Ectodermal cell (in vitro differentiated cells): ENCODE measurements at regions not wholly inside any gene's neighbourhood (a gene's known extent, or its start where the extent isn't known, plus 50 kb on each side); places are given as distances from the start of the nearest gene placed in this dataset.
"Not testable (repeated sequence)": the region's sequence is repeated elsewhere in the genome, so short reads cannot be mapped to it uniquely, and the experiment has no call there.

Experiments
- H3K27ac ChIP-seq: 2 replicates; pipeline ENCODE4 v1.7.0; 2013; ENCODE audit warnings: mild to moderate bottlenecking, low read depth, low read length; ENCODE audit not compliant: insufficient read depth, poor library complexity, severe bottlenecking
- H3K27me3 ChIP-seq: 2 replicates; pipeline ENCODE4 v1.7.0; 2013; ENCODE audit warnings: mild to moderate bottlenecking, low read length; ENCODE audit not compliant: insufficient read depth, control insufficient read depth, poor library complexity, severe bottlenecking
- H3K36me3 ChIP-seq: one replicate; pipeline ENCODE4 v1.7.0; 2013; ENCODE audit warnings: low read length; ENCODE audit not compliant: control insufficient read depth, insufficient read depth
- H3K4me1 ChIP-seq: one replicate; pipeline ENCODE4 v1.7.0; 2013; ENCODE audit warnings: low read length; ENCODE audit not compliant: control insufficient read depth, insufficient read depth
- H3K4me3 ChIP-seq: 2 replicates; pipeline ENCODE4 v1.7.0; 2013; ENCODE audit warnings: low read depth, low read length, control low read depth; ENCODE audit not compliant: insufficient read depth
- H3K9me3 ChIP-seq: 2 replicates; pipeline ENCODE4 v1.7.0; 2013; ENCODE audit warnings: mild to moderate bottlenecking, low read length, moderate library complexity; ENCODE audit not compliant: control insufficient read depth
- WGBS, 2 experiments: methylation state at CpG; one replicate each; pipeline ENCODE4 v1.1.7; 2013; ENCODE audit warnings: missing lambda C conversion rate in 2 of 2; 5-methylcytosine and 5-hydroxymethylcytosine counted together

- no peak overlapping the region for H3K4me3 ChIP-seq
- H3K36me3 ChIP-seq: no peaks in the 10 kb centered on the region
- H3K27me3 ChIP-seq: no peaks in the 10 kb centered on the region
- 97 to 98% methylated on average over 1 of the region's 1 CpG for WGBS, 2 experiments
- H3K4me1 ChIP-seq: no peaks in the 10 kb centered on the region
- H3K27ac ChIP-seq: no peak overlapping the region
- H3K9me3 ChIP-seq: no peaks in the 10 kb centered on the region
These were observed 95.8 kb downstream of the RMI1 start for GRCh38 chr9:84076384-84076783.

GRCh38 chr9:84077816-84078215 lies 97.2 kb downstream of the RMI1 start:
- WGBS, 2 experiments: 67 to 81% methylated on average over 1 of the region's 1 CpG
- not testable (repeated sequence) for H3K4me1 ChIP-seq

GRCh38 chr9:84079994-84080393 lies 99.4 kb downstream of the RMI1 start:
- no peak overlapping the region for H3K4me3 ChIP-seq
- no peaks in the 10 kb centered on the region for H3K36me3 ChIP-seq
- WGBS, 2 experiments: 90 to 92% methylated on average over 2 to 4 of the region's 4 CpGs
- no peaks in the 10 kb centered on the region for H3K9me3 ChIP-seq
- no peaks in the 10 kb centered on the region for H3K27me3 ChIP-seq
- H3K27ac ChIP-seq: no peak overlapping the region
- no peaks in the 10 kb centered on the region for H3K4me1 ChIP-seq

More at GRCh38 chr9:84077816-84078215, 97.2 kb downstream of the RMI1 start:
- H3K36me3 ChIP-seq, H3K27ac ChIP-seq, H3K9me3 ChIP-seq, H3K4me3 ChIP-seq, H3K27me3 ChIP-seq: not testable (repeated sequence)

- H3K4me3 ChIP-seq: peak overlapping the region; percentile 10
- no peaks in the 10 kb centered on the region for H3K4me1 ChIP-seq
- peaks cover 34% of the 10 kb centered on the region for H3K27me3 ChIP-seq
- no peaks in the 10 kb centered on the region for H3K36me3 ChIP-seq
- WGBS, 2 experiments: 15 to 16% methylated on average over 26 to 29 of the region's 29 CpGs
- H3K27ac ChIP-seq: no peak overlapping the region
- no peaks in the 10 kb centered on the region for H3K9me3 ChIP-seq
These were observed 121.5 kb downstream of the RMI1 start for GRCh38 chr9:84101964-84102632.

GRCh38 chr9:84103651-84104377 lies 123.2 kb downstream of the RMI1 start:
- Histone ChIP-seq H3K27me3 (peaks cover 34% of the 10 kb centered on the region), H3K9me3 (no peaks in the 10 kb centered on the region), H3K4me1 (no peaks in the 10 kb centered on the region), H3K4me3 (no peak overlapping the region), H3K36me3 (no peaks in the 10 kb centered on the region), H3K27ac (no peak overlapping the region)
- 78 to 89% methylated on average over 1 of the region's 1 CpG for WGBS, 2 experiments

- Histone ChIP-seq H3K27me3 (peaks cover 22% of the 10 kb centered on the region), H3K27ac (no peak overlapping the region), H3K9me3 (no peaks in the 10 kb centered on the region), H3K36me3 (no peaks in the 10 kb centered on the region), H3K4me1 (no peaks in the 10 kb centered on the region), H3K4me3 (no peak overlapping the region)
- 76 to 80% methylated on average over 2 of the region's 2 CpGs for WGBS, 2 experiments
These were observed 126.5 kb downstream of the RMI1 start for GRCh38 chr9:84107081-84107480.

GRCh38 chr9:84107995-84108394 lies 127.4 kb downstream of the RMI1 start:
- Histone ChIP-seq H3K4me1 (no peaks in the 10 kb centered on the region), H3K9me3 (no peaks in the 10 kb centered on the region), H3K27me3 (peaks cover 13% of the 10 kb centered on the region), H3K27ac (no peak overlapping the region), H3K36me3 (no peaks in the 10 kb centered on the region), H3K4me3 (no peak overlapping the region)
- WGBS, 2 experiments: 73 to 96% methylated on average over 1 of the region's 1 CpG

- WGBS, 2 experiments: 89 to 96% methylated on average over 3 of the region's 3 CpGs
- H3K27ac ChIP-seq: no peak overlapping the region
- H3K4me3 ChIP-seq: no peak overlapping the region
- no peaks in the 10 kb centered on the region for H3K36me3 ChIP-seq
- no peaks in the 10 kb centered on the region for H3K27me3 ChIP-seq
- peaks cover 4% of the 10 kb centered on the region for H3K9me3 ChIP-seq
- no peaks in the 10 kb centered on the region for H3K4me1 ChIP-seq
These were observed 131.1 kb downstream of the RMI1 start for GRCh38 chr9:84111726-84112125.

GRCh38 chr9:84121991-84122523 lies 141.5 kb downstream of the RMI1 start:
- no peaks in the 10 kb centered on the region for H3K9me3 ChIP-seq
- no peaks in the 10 kb centered on the region for H3K27me3 ChIP-seq
- H3K27ac ChIP-seq: no peak overlapping the region
- WGBS, 2 experiments: 68 to 74% methylated on average over 1 of the region's 1 CpG
- no peaks in the 10 kb centered on the region for H3K4me1 ChIP-seq
- H3K4me3 ChIP-seq: no peak overlapping the region
- no peaks in the 10 kb centered on the region for H3K36me3 ChIP-seq

- Histone ChIP-seq H3K36me3 (no peaks in the 10 kb centered on the region), H3K27me3 (no peaks in the 10 kb centered on the region), H3K4me3 (no peak overlapping the region), H3K27ac (no peak overlapping the region), H3K4me1 (no peaks in the 10 kb centered on the region), H3K9me3 (no peaks in the 10 kb centered on the region)
- WGBS, 2 experiments: 80 to 83% methylated on average over 1 of the region's 1 CpG
These were observed 142.0 kb downstream of the RMI1 start for GRCh38 chr9:84122572-84122971.
